ENCODE measurements at regions not wholly inside any gene's neighbourhood (a gene's known extent, or its start where the extent isn't known, plus 50 kb on each side); places are given as distances from the start of the nearest gene placed in this dataset.
"Not testable (repeated sequence)": the region's sequence is repeated elsewhere in the genome, so short reads cannot be mapped to it uniquely, and the experiment has no call there.

- no peak for ATAC-seq (ENCODE audit: low read depth)
- H3K4me3 Mint-ChIP-seq: no peak overlapping the region
- POLR2A ChIA-PET: no interaction called here
These were observed 51.0 kb upstream of the LIFR start for GRCh38 chr5:38607396-38607795.

GRCh38 chr5:38607930-38608564 lies 51.6 kb upstream of the LIFR start:
- Mint-ChIP-seq H3K36me3 (no peaks in the 10 kb centered on the region), H3K9me3 (no peaks in the 10 kb centered on the region), H3K27me3 (peaks cover 7% of the 10 kb centered on the region), H3K4me1 (no peaks in the 10 kb centered on the region), H3K4me3 (no peak overlapping the region), H3K27ac (no peak overlapping the region)
- POLR2A ChIA-PET: no interaction called here
- ATAC-seq (ENCODE audit: low read depth): no peak
- no peak for DNase-seq

More at GRCh38 chr5:38607396-38607795, 51.0 kb upstream of the LIFR start:
- H3K36me3 Mint-ChIP-seq: no peaks in the 10 kb centered on the region
- no peak for DNase-seq
- H3K27me3 Mint-ChIP-seq: peaks cover 7% of the 10 kb centered on the region
- no peaks in the 10 kb centered on the region for H3K4me1 Mint-ChIP-seq
- H3K9me3 Mint-ChIP-seq: no peaks in the 10 kb centered on the region
- no peak overlapping the region for H3K27ac Mint-ChIP-seq

- POLR2A ChIA-PET: no interaction called here
- H3K9me3 Mint-ChIP-seq: no peaks in the 10 kb centered on the region
- DNase-seq (no peak), ATAC-seq (ENCODE audit: low read depth) (no peak)
- H3K4me1 Mint-ChIP-seq: no peaks in the 10 kb centered on the region
- peaks cover 7% of the 10 kb centered on the region for H3K27me3 Mint-ChIP-seq
- H3K4me3 Mint-ChIP-seq: no peak overlapping the region
- no peak overlapping the region for H3K27ac Mint-ChIP-seq
- no peaks in the 10 kb centered on the region for H3K36me3 Mint-ChIP-seq
These were observed 52.4 kb upstream of the LIFR start for GRCh38 chr5:38608874-38609273.

GRCh38 chr5:38612851-38613250 lies 56.4 kb upstream of the LIFR start:
- no peak overlapping the region for H3K4me3 Mint-ChIP-seq
- H3K9me3 Mint-ChIP-seq: peaks cover 2% of the 10 kb centered on the region
- no peaks in the 10 kb centered on the region for H3K27me3 Mint-ChIP-seq
- DNase-seq (no peak), ATAC-seq (ENCODE audit: low read depth) (no peak)
- H3K36me3 Mint-ChIP-seq: no peaks in the 10 kb centered on the region
- POLR2A ChIA-PET: no interaction called here
- no peaks in the 10 kb centered on the region for H3K4me1 Mint-ChIP-seq
- no peak overlapping the region for H3K27ac Mint-ChIP-seq

GRCh38 chr5:38613490-38613889 lies 57.0 kb upstream of the LIFR start:
- POLR2A ChIA-PET: no interaction called here
- H3K4me1 Mint-ChIP-seq: no peaks in the 10 kb centered on the region

GRCh38 chr5:38613992-38614836 lies 57.8 kb upstream of the LIFR start:
- no peak overlapping the region for H3K4me3 Mint-ChIP-seq
- H3K9me3 Mint-ChIP-seq: peaks cover 3% of the 10 kb centered on the region
- no peaks in the 10 kb centered on the region for H3K27me3 Mint-ChIP-seq
- H3K36me3 Mint-ChIP-seq: no peaks in the 10 kb centered on the region
- DNase-seq (no peak), ATAC-seq (ENCODE audit: low read depth) (no peak)
- no peaks in the 10 kb centered on the region for H3K4me1 Mint-ChIP-seq
- no peak overlapping the region for H3K27ac Mint-ChIP-seq
- POLR2A ChIA-PET: no interaction called here

More at GRCh38 chr5:38613490-38613889, 57.0 kb upstream of the LIFR start:
- H3K27me3 Mint-ChIP-seq: no peaks in the 10 kb centered on the region
- ATAC-seq (ENCODE audit: low read depth) (no peak), DNase-seq (no peak)
- H3K27ac Mint-ChIP-seq: no peak overlapping the region
- H3K36me3 Mint-ChIP-seq: no peaks in the 10 kb centered on the region
- peaks cover 2% of the 10 kb centered on the region for H3K9me3 Mint-ChIP-seq
- H3K4me3 Mint-ChIP-seq: no peak overlapping the region

- Mint-ChIP-seq H3K4me3 (no peak overlapping the region), H3K27ac (no peak overlapping the region), H3K9me3 (peaks cover 3% of the 10 kb centered on the region), H3K4me1 (no peaks in the 10 kb centered on the region), H3K36me3 (no peaks in the 10 kb centered on the region), H3K27me3 (no peaks in the 10 kb centered on the region)
- DNase-seq (no peak), ATAC-seq (ENCODE audit: low read depth) (no peak)
- POLR2A ChIA-PET: no interaction called here
These were observed 58.6 kb upstream of the LIFR start for GRCh38 chr5:38615042-38615441.

- Mint-ChIP-seq H3K9me3 (peaks cover 3% of the 10 kb centered on the region), H3K4me3 (no peak overlapping the region), H3K27me3 (no peaks in the 10 kb centered on the region), H3K4me1 (no peaks in the 10 kb centered on the region), H3K27ac (no peak overlapping the region), H3K36me3 (no peaks in the 10 kb centered on the region)
- POLR2A ChIA-PET: no interaction called here
- DNase-seq (no peak), ATAC-seq (ENCODE audit: low read depth) (no peak)
These were observed 59.6 kb upstream of the LIFR start for GRCh38 chr5:38615981-38616451.

- Mint-ChIP-seq H3K4me3 (no peak overlapping the region), H3K4me1 (no peaks in the 10 kb centered on the region), H3K9me3 (peaks cover 3% of the 10 kb centered on the region), H3K27ac (no peak overlapping the region), H3K36me3 (no peaks in the 10 kb centered on the region), H3K27me3 (no peaks in the 10 kb centered on the region)
- no peak for DNase-seq
- POLR2A ChIA-PET: no interaction called here
- no peak for ATAC-seq (ENCODE audit: low read depth)
These were observed 61.7 kb upstream of the LIFR start for GRCh38 chr5:38618154-38618553.

GRCh38 chr5:38621331-38621730 lies 64.9 kb upstream of the LIFR start:
- POLR2A ChIA-PET: no interaction called here
- Mint-ChIP-seq H3K27me3 (peaks cover 3% of the 10 kb centered on the region), H3K36me3 (no peaks in the 10 kb centered on the region), H3K9me3 (peaks cover 3% of the 10 kb centered on the region), H3K27ac (no peak overlapping the region), H3K4me3 (no peak overlapping the region), H3K4me1 (no peaks in the 10 kb centered on the region)
- DNase-seq (no peak), ATAC-seq (ENCODE audit: low read depth) (no peak)

GRCh38 chr5:38621840-38622437 lies 65.5 kb upstream of the LIFR start:
- Mint-ChIP-seq H3K27ac (no peak overlapping the region), H3K4me1 (no peaks in the 10 kb centered on the region), H3K27me3 (peaks cover 3% of the 10 kb centered on the region), H3K36me3 (no peaks in the 10 kb centered on the region), H3K4me3 (no peak overlapping the region), H3K9me3 (peaks cover 3% of the 10 kb centered on the region)
- no peak for ATAC-seq (ENCODE audit: low read depth)
- POLR2A ChIA-PET: no interaction called here
- no peak for DNase-seq

- peaks cover 1% of the 10 kb centered on the region for H3K9me3 Mint-ChIP-seq
- no peak overlapping the region for H3K27ac Mint-ChIP-seq
- POLR2A ChIA-PET: no interaction called here
- DNase-seq (no peak), ATAC-seq (ENCODE audit: low read depth) (no peak)
- no peak overlapping the region for H3K4me3 Mint-ChIP-seq
- H3K4me1 Mint-ChIP-seq: no peaks in the 10 kb centered on the region
- no peaks in the 10 kb centered on the region for H3K36me3 Mint-ChIP-seq
- peaks cover 3% of the 10 kb centered on the region for H3K27me3 Mint-ChIP-seq
These were observed 66.3 kb upstream of the LIFR start for GRCh38 chr5:38622723-38623129.

GRCh38 chr5:38624541-38624940 lies 68.1 kb upstream of the LIFR start:
- H3K9me3 Mint-ChIP-seq; H3K27ac Mint-ChIP-seq; H3K27me3 Mint-ChIP-seq; H3K4me1 Mint-ChIP-seq; H3K4me3 Mint-ChIP-seq; POLR2A ChIA-PET; ATAC-seq (ENCODE audit: low read depth); DNase-seq; H3K36me3 Mint-ChIP-seq: not testable (repeated sequence)

- ATAC-seq (ENCODE audit: low read depth); H3K36me3 Mint-ChIP-seq; H3K27ac Mint-ChIP-seq; POLR2A ChIA-PET; H3K27me3 Mint-ChIP-seq; H3K4me3 Mint-ChIP-seq; DNase-seq; H3K4me1 Mint-ChIP-seq: not testable (repeated sequence)
- peaks cover 15% of the 10 kb centered on the region for H3K9me3 Mint-ChIP-seq
These were observed 74.9 kb upstream of the LIFR start for GRCh38 chr5:38631376-38631775.
